H9 (cell line): ENCODE measurements at regions not wholly inside any gene's neighbourhood (a gene's known extent, or its start where the extent isn't known, plus 50 kb on each side); places are given as distances from the start of the nearest gene placed in this dataset.

Experiments used
- DNase-seq: peaks from one replicate; pipeline ENCODE4 v3.0.0-alpha.2; 2017
- H2AFZ ChIP-seq: one replicate; pipeline ENCODE4 v1.6.1; 2013; ENCODE audit warnings: mild to moderate bottlenecking, low read length, control low read depth, moderate library complexity
- H2AK5ac ChIP-seq: 2 replicates; pipeline ENCODE4 v1.6.1; 2013; ENCODE audit warnings: low read length, control low read depth, mixed read lengths; ENCODE audit not compliant: insufficient read length
- H2BK120ac ChIP-seq: one replicate; pipeline ENCODE4 v1.6.1; 2013; ENCODE audit warnings: low read depth, mild to moderate bottlenecking, low read length, control low read depth, inconsistent platforms; ENCODE audit not compliant: poor library complexity, severe bottlenecking
- H2BK12ac ChIP-seq: 2 replicates; pipeline ENCODE4 v1.6.1; 2013; ENCODE audit warnings: low read length, control low read depth, mixed read lengths, low read depth; ENCODE audit not compliant: insufficient read length
- H2BK15ac ChIP-seq: 2 replicates; pipeline ENCODE4 v1.6.1; 2013; ENCODE audit warnings: low read depth, low read length, control low read depth
- H2BK20ac ChIP-seq: one replicate; pipeline ENCODE4 v1.6.1; 2013; ENCODE audit warnings: low read depth, mild to moderate bottlenecking, low read length, control low read depth, inconsistent platforms; ENCODE audit not compliant: poor library complexity, severe bottlenecking
- H2BK5ac ChIP-seq: 2 replicates; pipeline ENCODE4 v1.6.1; 2013; ENCODE audit warnings: low read length, control low read depth, mixed read lengths; ENCODE audit not compliant: insufficient read length
- H3K14ac ChIP-seq: 2 replicates; pipeline ENCODE4 v1.6.1; 2013; ENCODE audit warnings: low read length, control low read depth; ENCODE audit not compliant: insufficient read depth
- H3K18ac ChIP-seq: 2 replicates; pipeline ENCODE4 v1.6.1; 2013; ENCODE audit warnings: low read depth, mild to moderate bottlenecking, mixed read lengths, low read length, control low read depth; ENCODE audit not compliant: insufficient read length
- H3K23ac ChIP-seq: 2 replicates; pipeline ENCODE4 v1.6.1; 2013; ENCODE audit warnings: low read length, control low read depth, mixed read lengths, low read depth; ENCODE audit not compliant: insufficient read length
- H3K23me2 ChIP-seq: 2 replicates; pipeline ENCODE4 v1.6.1; 2013; ENCODE audit warnings: low read depth, mild to moderate bottlenecking, mixed read lengths, low read length, control low read depth; ENCODE audit not compliant: insufficient read length, poor library complexity, severe bottlenecking
- H3K27ac ChIP-seq: 2 replicates; pipeline ENCODE4 v1.5.1; 2013; ENCODE audit warnings: low read length, control low read depth, mixed read lengths, low read depth; ENCODE audit not compliant: insufficient read length
- H3K27me3 ChIP-seq: 2 replicates; pipeline ENCODE4 v1.6.1; 2013; ENCODE audit warnings: low read length, control low read depth, inconsistent platforms; ENCODE audit not compliant: insufficient read depth
- H3K4ac ChIP-seq: 2 replicates; pipeline ENCODE4 v1.6.1; 2013; ENCODE audit warnings: low read depth, mild to moderate bottlenecking, control low read depth, inconsistent platforms, low read length, moderate library complexity
- H3K4me1 ChIP-seq: 2 replicates; pipeline ENCODE4 v1.6.1; 2013; ENCODE audit warnings: low read length, control low read depth, inconsistent platforms; ENCODE audit not compliant: insufficient read depth
- H3K4me2 ChIP-seq: 2 replicates; pipeline ENCODE4 v1.6.1; 2013; ENCODE audit warnings: low read length, control low read depth, mixed read lengths; ENCODE audit not compliant: insufficient read length, insufficient read depth
- H3K56ac ChIP-seq: 2 replicates; pipeline ENCODE4 v1.6.1; 2013; ENCODE audit warnings: low read depth, mild to moderate bottlenecking, mixed read lengths, low read length, control low read depth; ENCODE audit not compliant: insufficient read length
- H3K79me1 ChIP-seq: 2 replicates; pipeline ENCODE4 v1.6.1; 2013; ENCODE audit warnings: low read depth, mild to moderate bottlenecking, moderate library complexity, low read length, control low read depth, inconsistent platforms; ENCODE audit not compliant: insufficient read depth, poor library complexity, severe bottlenecking
- H3K79me2 ChIP-seq: 2 replicates; pipeline ENCODE4 v1.6.1; 2013; ENCODE audit warnings: low read length, control low read depth, inconsistent platforms; ENCODE audit not compliant: insufficient read depth
- H3K9ac ChIP-seq: 2 replicates; pipeline ENCODE4 v1.6.1; 2013; ENCODE audit warnings: low read length, control low read depth, mixed read lengths; ENCODE audit not compliant: insufficient read length; ENCODE audit errors: extremely low read depth
- H3K9me3 ChIP-seq: one replicate; pipeline ENCODE4 v1.6.1; 2013; ENCODE audit warnings: low read depth, low read length, inconsistent platforms; ENCODE audit not compliant: control insufficient read depth
- H3T11ph ChIP-seq: one replicate; pipeline ENCODE4 v1.6.1; 2013; ENCODE audit warnings: mild to moderate bottlenecking, low read length, control low read depth, inconsistent platforms
- H4K20me1 ChIP-seq: one replicate; pipeline ENCODE4 v1.6.1; 2013; ENCODE audit not compliant: control insufficient read depth, insufficient read length, insufficient read depth
- H4K5ac ChIP-seq: 2 replicates; pipeline ENCODE4 v1.6.1; 2013; ENCODE audit warnings: low read depth, mild to moderate bottlenecking, mixed read lengths, low read length, control low read depth; ENCODE audit not compliant: insufficient read length
- H4K8ac ChIP-seq: replicated peaks from 2 replicates; pipeline ENCODE4 v1.6.1; 2013; ENCODE audit warnings: low read length, control low read depth, mixed read lengths, low read depth; ENCODE audit not compliant: insufficient read length
- H4K91ac ChIP-seq: 2 replicates; pipeline ENCODE4 v1.6.1; 2013; ENCODE audit warnings: low read depth, mild to moderate bottlenecking, moderate library complexity, mixed read lengths, low read length, control low read depth; ENCODE audit not compliant: insufficient read length
- H3K27ac Mint-ChIP-seq, 3 experiments: 2 replicates in 2 of 3; 3 replicates in 1 of 3; pipeline ENCODE4 v1.8.0; 2020 to 2021; ENCODE audit warnings: mixed read lengths in 3 of 3, mild to moderate bottlenecking in 1 of 3, moderate library complexity in 1 of 3
- H3K27me3 Mint-ChIP-seq: 2 replicates; pipeline ENCODE4 v1.8.0; 2021; ENCODE audit warnings: low read depth, mild to moderate bottlenecking, moderate library complexity, mixed read lengths
- H3K36me3 Mint-ChIP-seq, 3 experiments: 2 replicates in 2 of 3; 3 replicates in 1 of 3; pipeline ENCODE4 v1.8.0; 2020 to 2021; ENCODE audit warnings: low read depth in 3 of 3, mixed read lengths in 3 of 3; ENCODE audit not compliant: insufficient read depth in 1 of 3
- H3K4me1 Mint-ChIP-seq, 2 experiments: 2 replicates each; pipeline ENCODE4 v1.8.0; 2020; ENCODE audit warnings: mixed read lengths in 2 of 2
- H3K4me3 Mint-ChIP-seq, 2 experiments: 2 replicates in 1 of 2; 3 replicates in 1 of 2; pipeline ENCODE4 v1.8.0; 2020 to 2021; ENCODE audit warnings: mild to moderate bottlenecking in 2 of 2, mixed read lengths in 2 of 2, moderate library complexity in 1 of 2
- H3K9me3 Mint-ChIP-seq, 2 experiments: 2 replicates in 1 of 2; 3 replicates in 1 of 2; pipeline ENCODE4 v1.8.0; 2020; ENCODE audit warnings: mild to moderate bottlenecking in 2 of 2, mixed read lengths in 2 of 2, moderate library complexity in 1 of 2
- CTCF ChIP-seq: fragments of 200-600 bp; sonication (generic); conservative IDR thresholded peaks from 3 replicates; pipeline ENCODE4 v1.8.0; 2021; ENCODE audit warnings: antibody characterized with exemption, mild to moderate bottlenecking
- WGBS: extraction: QIAGEN DNeasy Blood & Tissue Kit; methylation state at CpG from one replicate; pipeline ENCODE4 v1.1.7; 2013; ENCODE audit warnings: missing lambda C conversion rate, low lambda C conversion rate, mixed read lengths; ENCODE audit not compliant: insufficient read length; ENCODE audit errors: extremely low coverage; 5-methylcytosine and 5-hydroxymethylcytosine counted together

GRCh38 chr2:81672516-81672915 is 1368.0 kb upstream of the LRRTM1 start:
- no peak overlapping the region for H3K23ac ChIP-seq
- no CpG with 5 or more reads among the region's 5 CpGs for WGBS

More at GRCh38 chr2:81672516-81672915, 1368.0 kb upstream of the LRRTM1 start:
- H2BK20ac ChIP-seq = no peak overlapping the region
- H3K9ac ChIP-seq = no peak overlapping the region
- H2BK5ac ChIP-seq = no peak overlapping the region
- no peaks in the 10 kb centered on the region for H3K9me3 Mint-ChIP-seq
- no peak overlapping the region for H3K4me2 ChIP-seq
- no peak for TF ChIP-seq CTCF
- no peak overlapping the region for H3K27ac Mint-ChIP-seq
- H2AFZ ChIP-seq = no peak overlapping the region
- no peaks in the 10 kb centered on the region for H3K4me1 ChIP-seq
- no peaks in the 10 kb centered on the region for H3K79me1 ChIP-seq
- no peak overlapping the region for H2BK12ac ChIP-seq
- no peaks in the 10 kb centered on the region for H3K27me3 Mint-ChIP-seq
- no peak overlapping the region for H3K56ac ChIP-seq
- no peaks in the 10 kb centered on the region for H3K4me1 Mint-ChIP-seq
- H4K5ac ChIP-seq = no peak overlapping the region
- no peak overlapping the region for H3T11ph ChIP-seq
- H3K27ac ChIP-seq = no peak overlapping the region
- no peak overlapping the region for H2BK120ac ChIP-seq
- H4K20me1 ChIP-seq = no peaks in the 10 kb centered on the region
- H2AK5ac ChIP-seq = no peak overlapping the region
- no peak for DNase-seq
- no peak overlapping the region for H4K8ac ChIP-seq
- H3K27me3 ChIP-seq = no peaks in the 10 kb centered on the region; the same call in 1 of the 2 replicates
- no peak overlapping the region for H2BK15ac ChIP-seq
- no peak overlapping the region for H4K91ac ChIP-seq
- no peak overlapping the region for H3K14ac ChIP-seq
- H3K4ac ChIP-seq = no peak overlapping the region
- H3K79me2 ChIP-seq = no peaks in the 10 kb centered on the region
- H3K4me3 Mint-ChIP-seq = no peak overlapping the region
- no peaks in the 10 kb centered on the region for H3K9me3 ChIP-seq
- H3K23me2 ChIP-seq = no peaks in the 10 kb centered on the region
- H3K18ac ChIP-seq = no peak overlapping the region
- H3K36me3 Mint-ChIP-seq = no peaks in the 10 kb centered on the region
